ENCODE measurements at regions not wholly inside any gene's neighbourhood (a gene's known extent, or its start where the extent isn't known, plus 50 kb on each side); places are given as distances from the start of the nearest gene placed in this dataset.

DNA sequence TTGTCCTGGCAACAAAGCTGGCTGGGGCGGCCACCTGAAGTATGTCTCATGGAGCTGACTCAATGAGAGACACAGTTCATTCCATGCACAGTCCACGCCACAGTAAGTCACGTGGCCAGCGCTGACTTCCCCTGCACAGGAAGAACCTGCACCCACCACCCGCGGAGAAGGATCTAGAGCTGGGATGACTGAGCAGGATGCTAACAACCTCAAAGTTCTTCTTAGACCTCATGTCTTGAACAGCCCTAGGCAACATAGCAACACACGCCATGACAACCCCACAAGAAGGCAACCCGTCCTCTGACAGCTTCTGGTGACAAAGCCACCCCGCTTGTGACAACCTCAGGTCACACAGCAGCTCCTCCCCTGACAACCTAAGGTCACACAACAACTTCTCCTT is 76.9 kb upstream of the B3GAT1 start:
- TF ChIP-seq, protein P1, sequence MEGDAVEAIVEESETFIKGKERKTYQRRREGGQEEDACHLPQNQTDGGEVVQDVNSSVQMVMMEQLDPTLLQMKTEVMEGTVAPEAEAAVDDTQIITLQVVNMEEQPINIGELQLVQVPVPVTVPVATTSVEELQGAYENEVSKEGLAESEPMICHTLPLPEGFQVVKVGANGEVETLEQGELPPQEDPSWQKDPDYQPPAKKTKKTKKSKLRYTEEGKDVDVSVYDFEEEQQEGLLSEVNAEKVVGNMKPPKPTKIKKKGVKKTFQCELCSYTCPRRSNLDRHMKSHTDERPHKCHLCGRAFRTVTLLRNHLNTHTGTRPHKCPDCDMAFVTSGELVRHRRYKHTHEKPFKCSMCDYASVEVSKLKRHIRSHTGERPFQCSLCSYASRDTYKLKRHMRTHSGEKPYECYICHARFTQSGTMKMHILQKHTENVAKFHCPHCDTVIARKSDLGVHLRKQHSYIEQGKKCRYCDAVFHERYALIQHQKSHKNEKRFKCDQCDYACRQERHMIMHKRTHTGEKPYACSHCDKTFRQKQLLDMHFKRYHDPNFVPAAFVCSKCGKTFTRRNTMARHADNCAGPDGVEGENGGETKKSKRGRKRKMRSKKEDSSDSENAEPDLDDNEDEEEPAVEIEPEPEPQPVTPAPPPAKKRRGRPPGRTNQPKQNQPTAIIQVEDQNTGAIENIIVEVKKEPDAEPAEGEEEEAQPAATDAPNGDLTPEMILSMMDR (IDR thresholded peaks at IDR 0.05): no peak
- TF ChIP-seq POLR2A (IDR thresholded peaks at IDR 0.05): no peak

All from lower leg skin (tissue), 3 donors.